Nephron progenitor cell (in vitro differentiated cells): ENCODE measurements at regions not wholly inside any gene's neighbourhood (a gene's known extent, or its start where the extent isn't known, plus 50 kb on each side); places are given as distances from the start of the nearest gene placed in this dataset.
"Not testable (repeated sequence)": the region's sequence is repeated elsewhere in the genome, so short reads cannot be mapped to it uniquely, and the experiment has no call there.

Source experiments
- DNase-seq: peaks from one replicate; pipeline ENCODE4 v3.0.0; 2021
- H3K27ac Mint-ChIP-seq: 2 replicates; pipeline ENCODE4 v1.8.0; 2021; ENCODE audit warnings: mild to moderate bottlenecking, moderate library complexity, mixed read lengths
- H3K27me3 Mint-ChIP-seq: 2 replicates; pipeline ENCODE4 v1.8.0; 2021; ENCODE audit warnings: mild to moderate bottlenecking, low read depth, mixed read lengths; ENCODE audit not compliant: poor library complexity
- H3K36me3 Mint-ChIP-seq: 2 replicates; pipeline ENCODE4 v1.8.0; 2021; ENCODE audit warnings: low read depth, mixed read lengths
- H3K4me1 Mint-ChIP-seq: 2 replicates; pipeline ENCODE4 v1.8.0; 2021; ENCODE audit warnings: mixed read lengths
- H3K4me3 Mint-ChIP-seq: 2 replicates; pipeline ENCODE4 v1.8.0; 2021; ENCODE audit warnings: mild to moderate bottlenecking, moderate library complexity, mixed read lengths
- H3K9me3 Mint-ChIP-seq: 2 replicates; pipeline ENCODE4 v1.8.0; 2021; ENCODE audit warnings: mild to moderate bottlenecking, moderate library complexity, mixed read lengths
- CTCF ChIP-seq: fragments of 200-600 bp; sonication (generic); IDR thresholded peaks from 2 replicates; pipeline ENCODE4 v1.5.0; 2021; ENCODE audit warnings: antibody characterized with exemption

- Mint-ChIP-seq H3K4me3 (no peak overlapping the region), H3K9me3 (no peaks in the 10 kb centered on the region), H3K27ac (no peak overlapping the region), H3K36me3 (no peaks in the 10 kb centered on the region), H3K4me1 (peaks cover 1% of the 10 kb centered on the region), H3K27me3 (peaks cover 4% of the 10 kb centered on the region)
- no peak for DNase-seq
- TF ChIP-seq CTCF, result no peak
These were observed 120.8 kb upstream of the CACHD1 start for GRCh38 chr1:64348961-64349648.

GRCh38 chr1:64355534-64355933, 114.4 kb upstream of the CACHD1 start:
- H3K27ac Mint-ChIP-seq, H3K4me3 Mint-ChIP-seq, H3K36me3 Mint-ChIP-seq, H3K9me3 Mint-ChIP-seq, DNase-seq: not testable (repeated sequence)
- H3K4me1 Mint-ChIP-seq, result peaks cover 23% of the 10 kb centered on the region
- peaks cover 38% of the 10 kb centered on the region for H3K27me3 Mint-ChIP-seq

GRCh38 chr1:64356636-64357256, 113.2 kb upstream of the CACHD1 start:
- H3K4me1 Mint-ChIP-seq, result peaks cover 23% of the 10 kb centered on the region

GRCh38 chr1:64357422-64357821, 112.5 kb upstream of the CACHD1 start:
- no peak for TF ChIP-seq CTCF
- H3K4me3 Mint-ChIP-seq, result peak overlapping the region; percentile 63
- peak; percentile 22 for DNase-seq
- no peaks in the 10 kb centered on the region for H3K36me3 Mint-ChIP-seq
- peaks cover 6% of the 10 kb centered on the region for H3K9me3 Mint-ChIP-seq
- H3K27ac Mint-ChIP-seq, result peak overlapping the region; percentile 15
- peaks cover 40% of the 10 kb centered on the region for H3K27me3 Mint-ChIP-seq
- H3K4me1 Mint-ChIP-seq, result peaks cover 23% of the 10 kb centered on the region

More at GRCh38 chr1:64356636-64357256, 113.2 kb upstream of the CACHD1 start:
- peak; percentile 29 for DNase-seq
- Mint-ChIP-seq H3K9me3 (peaks cover 6% of the 10 kb centered on the region), H3K36me3 (no peaks in the 10 kb centered on the region), H3K4me3 (peak overlapping the region; percentile 63), H3K27ac (no peak overlapping the region), H3K27me3 (peaks cover 40% of the 10 kb centered on the region)
- no peak for TF ChIP-seq CTCF

- TF ChIP-seq CTCF, result no peak
- H3K4me3 Mint-ChIP-seq, result no peak overlapping the region
- no peak for DNase-seq
- H3K9me3 Mint-ChIP-seq, result peaks cover 6% of the 10 kb centered on the region
- H3K27ac Mint-ChIP-seq, result no peak overlapping the region
- H3K27me3 Mint-ChIP-seq, result peaks cover 47% of the 10 kb centered on the region
- no peaks in the 10 kb centered on the region for H3K36me3 Mint-ChIP-seq
- peaks cover 23% of the 10 kb centered on the region for H3K4me1 Mint-ChIP-seq
These were observed 111.2 kb upstream of the CACHD1 start for GRCh38 chr1:64358692-64359091.

- H3K4me1 Mint-ChIP-seq, result peaks cover 33% of the 10 kb centered on the region
- H3K36me3 Mint-ChIP-seq, result no peaks in the 10 kb centered on the region
- no peak for TF ChIP-seq CTCF
- peaks cover 44% of the 10 kb centered on the region for H3K27me3 Mint-ChIP-seq
- no peaks in the 10 kb centered on the region for H3K9me3 Mint-ChIP-seq
- H3K27ac Mint-ChIP-seq, result no peak overlapping the region
- DNase-seq, result no peak
- H3K4me3 Mint-ChIP-seq, result no peak overlapping the region
These were observed 108.0 kb upstream of the CACHD1 start for GRCh38 chr1:64361974-64362373.
